Erythroblast (primary cell): ENCODE measurements at regions not wholly inside any gene's neighbourhood (a gene's known extent, or its start where the extent isn't known, plus 50 kb on each side); places are given as distances from the start of the nearest gene placed in this dataset.

Source experiments
- GATA1 ChIP-seq: IDR thresholded peaks from 2 replicates; pipeline ENCODE4 v1.6.1; 2011; ENCODE audit warnings: low read depth, mild to moderate bottlenecking, control low read depth, low read length, moderate library complexity
- POLR2A ChIP-seq: IDR thresholded peaks from 2 replicates; pipeline ENCODE4 v1.6.1; 2011; ENCODE audit warnings: mild to moderate bottlenecking, low read length

DNA sequence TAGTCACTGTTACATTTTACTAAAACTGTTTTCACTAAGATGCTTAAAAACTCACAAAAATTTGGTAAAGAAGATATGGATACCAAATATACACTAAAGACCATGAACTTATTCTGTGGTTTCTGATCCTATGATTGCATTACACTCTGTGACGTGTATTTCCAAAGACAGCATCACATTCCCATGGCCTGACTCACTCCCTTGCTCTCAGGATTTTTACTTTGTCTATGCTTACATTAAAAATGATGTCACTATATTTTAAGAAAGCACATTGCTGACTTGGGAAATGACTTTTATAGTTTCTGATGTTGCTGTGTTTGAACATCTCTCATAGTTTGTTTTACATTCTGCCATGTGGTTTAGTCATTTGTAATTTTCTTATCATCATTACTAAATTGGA is 327.9 kb upstream of the MAGEB18 start:
- TF ChIP-seq POLR2A (no peak), GATA1 (no peak)
